ENCODE measurements at regions not wholly inside any gene's neighbourhood (a gene's known extent, or its start where the extent isn't known, plus 50 kb on each side); places are given as distances from the start of the nearest gene placed in this dataset.

GRCh38 chr17:15009087-15009486 lies 256.0 kb downstream of the PMP22 start:
- no peak for DNase-seq (ENCODE audit: low spot score)
- ChIA-PET CTCF (ENCODE audit: low intra/inter-chr PET ratio, low total read pairs) (no interaction called here), POLR2A (no interaction called here)
- BruUV-seq (replicated peaks) = no TSS peak
- ATAC-seq = no peak
- no peak overlapping the region for H2AFZ ChIP-seq (ENCODE audit: low read length)
- H3K4me2 ChIP-seq (ENCODE audit: low read depth, low read length) = no peak overlapping the region
- WGBS (ENCODE audit: low lambda C conversion rate) = 0% methylated on average over 6 of the region's 6 CpGs
- no peak for FAIRE-seq
- no peaks in the 10 kb centered on the region for H3K9me3 ChIP-seq (ENCODE audit: low read length)
- in situ Hi-C loops (cut with HindIII; ENCODE audit: extremely low pct_ligation_motif_present, low pct_unique_long_range_greater_than_20kb) = no loop called here
- TF ChIP-seq SSRP1 (CRISPR knock-in tag; IDR thresholded peaks at IDR 0.05) = no peak
- no peak for TF ChIP-seq SMARCC2 (IDR thresholded peaks at IDR 0.05)
- TF ChIP-seq NONO (IDR thresholded peaks at IDR 0.05) = no peak
- no peak for TF ChIP-seq NONO (CRISPR knock-in tag; conservative IDR thresholded peaks at IDR 0.05)
- TF ChIP-seq MZF1 (CRISPR knock-in tag; IDR thresholded peaks at IDR 0.05; ENCODE audit: borderline replicate concordance) = no peak
- H3K4me1 ChIP-seq (ENCODE audit: insufficient read depth, low read length) = no peaks in the 10 kb centered on the region
- H3K27ac ChIP-seq (ENCODE audit: extremely low read length, insufficient read depth, low read length) = no peak overlapping the region
- H3K9ac ChIP-seq (ENCODE audit: insufficient read depth, low read depth, low read length) = no peak overlapping the region
- H4K20me1 ChIP-seq (ENCODE audit: insufficient read depth, low read length) = no peaks in the 10 kb centered on the region
- intact Hi-C loops (cut with micrococcal nuclease; ENCODE audit: unreplicated experiment) = no loop called here
- H3K36me3 ChIP-seq (replicated peaks in 1 of 2; ENCODE audit: control insufficient read depth in 1 of 2, insufficient read depth in 2 of 2, low read length in 2 of 2) = no peaks in the 10 kb centered on the region
- peaks cover 0 to 2% of the 10 kb centered on the region in 2 experiments; a peak in 2 of 5 replicates for H3K27me3 ChIP-seq (ENCODE audit: control insufficient read depth in 1 of 2, insufficient read depth in 2 of 2, low read length in 2 of 2)
- H3K79me2 ChIP-seq (ENCODE audit: insufficient read depth, low read length) = no peaks in the 10 kb centered on the region
- no peak overlapping the region for H3K4me3 ChIP-seq (replicated peaks in 1 of 3; ENCODE audit: insufficient read depth in 1 of 3, low read depth in 2 of 3, low read length in 3 of 3)

- 43% methylated on average over 7 of the region's 7 CpGs for WGBS (ENCODE audit: low lambda C conversion rate)
- no TSS peak for BruUV-seq (replicated peaks)
- no peaks in the 10 kb centered on the region for H4K20me1 ChIP-seq (ENCODE audit: insufficient read depth, low read length)
- no peak overlapping the region for H3K27ac ChIP-seq (ENCODE audit: extremely low read length, insufficient read depth, low read length)
- DNase-seq (ENCODE audit: low spot score) = no peak
- H3K9ac ChIP-seq (ENCODE audit: insufficient read depth, low read depth, low read length) = no peak overlapping the region
- FAIRE-seq = no peak
- H3K27me3 ChIP-seq (ENCODE audit: control insufficient read depth in 1 of 2, insufficient read depth in 2 of 2, low read length in 2 of 2) = peaks cover 0 to 2% of the 10 kb centered on the region in 2 experiments; a peak in 2 of 5 replicates
- H3K4me1 ChIP-seq (ENCODE audit: insufficient read depth, low read length) = no peaks in the 10 kb centered on the region
- H3K9me3 ChIP-seq (ENCODE audit: low read length) = no peaks in the 10 kb centered on the region
- ATAC-seq = no peak
- CTCF ChIA-PET (ENCODE audit: low intra/inter-chr PET ratio, low total read pairs) = no interaction called here
- no peak overlapping the region for H3K4me2 ChIP-seq (ENCODE audit: low read depth, low read length)
- no peak for TF ChIP-seq RAD21 (CRISPR knock-in tag; IDR thresholded peaks at IDR 0.05)
- no peak for TF ChIP-seq ZFYVE20 (CRISPR knock-in tag; IDR thresholded peaks at IDR 0.05; ENCODE audit: borderline replicate concordance, low read depth)
- no peak for TF ChIP-seq ZNF563 (CRISPR knock-in tag; IDR thresholded peaks at IDR 0.05)
- no peak overlapping the region for H2AFZ ChIP-seq (ENCODE audit: low read length)
- H3K36me3 ChIP-seq (replicated peaks in 1 of 2; ENCODE audit: control insufficient read depth in 1 of 2, insufficient read depth in 2 of 2, low read length in 2 of 2) = no peaks in the 10 kb centered on the region
- no peak overlapping the region for H3K4me3 ChIP-seq (replicated peaks in 1 of 3; ENCODE audit: insufficient read depth in 1 of 3, low read depth in 2 of 3, low read length in 3 of 3)
- in situ Hi-C loops (cut with HindIII; ENCODE audit: extremely low pct_ligation_motif_present, low pct_unique_long_range_greater_than_20kb) = no loop called here
- intact Hi-C loops (cut with micrococcal nuclease; ENCODE audit: unreplicated experiment) = no loop called here
- POLR2A ChIA-PET = no interaction called here
- H3K79me2 ChIP-seq (ENCODE audit: insufficient read depth, low read length) = no peaks in the 10 kb centered on the region
Observed at GRCh38 chr17:15007147-15007553, 258.0 kb downstream of the PMP22 start.

All from HepG2 (cell line).